GM18508 (cell line): ENCODE measurements at regions not wholly inside any gene's neighbourhood (a gene's known extent, or its start where the extent isn't known, plus 50 kb on each side); places are given as distances from the start of the nearest gene placed in this dataset.
"Not testable (repeated sequence)": the region's sequence is repeated elsewhere in the genome, so short reads cannot be mapped to it uniquely, and the experiment has no call there.

Experiments used
- ATAC-seq: cut with Tn5 transposase; IDR thresholded peaks from one replicate; pipeline ENCODE4 v1.9.1; 2021; ENCODE audit warnings: moderate number of reproducible peaks; ENCODE audit not compliant: insufficient read depth, unreplicated experiment

DNA sequence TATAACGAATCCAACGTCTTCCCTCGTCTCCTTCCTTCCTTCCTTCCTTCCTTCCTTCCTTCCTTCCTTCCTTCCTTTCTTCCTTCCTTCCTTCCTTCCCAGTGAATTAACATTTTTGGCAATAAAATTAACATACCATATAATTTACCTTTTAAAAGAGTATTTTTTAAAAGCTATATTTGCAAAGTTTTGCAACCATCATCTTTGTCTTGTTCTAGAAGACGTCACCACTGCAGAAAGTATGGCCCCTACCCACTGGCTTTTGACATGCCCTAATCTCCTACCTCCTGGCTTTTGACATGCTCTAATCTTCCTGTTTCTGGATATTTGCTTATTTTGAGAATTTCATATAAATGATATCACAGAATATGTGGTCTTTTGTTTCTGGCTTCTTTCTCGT is 1023.9 kb upstream of the ZEB2 start:
- ATAC-seq, result no peak

- no peak for ATAC-seq
Measured at GRCh38 chr2:145543155-145543554, 1023.2 kb upstream of the ZEB2 start.

DNA sequence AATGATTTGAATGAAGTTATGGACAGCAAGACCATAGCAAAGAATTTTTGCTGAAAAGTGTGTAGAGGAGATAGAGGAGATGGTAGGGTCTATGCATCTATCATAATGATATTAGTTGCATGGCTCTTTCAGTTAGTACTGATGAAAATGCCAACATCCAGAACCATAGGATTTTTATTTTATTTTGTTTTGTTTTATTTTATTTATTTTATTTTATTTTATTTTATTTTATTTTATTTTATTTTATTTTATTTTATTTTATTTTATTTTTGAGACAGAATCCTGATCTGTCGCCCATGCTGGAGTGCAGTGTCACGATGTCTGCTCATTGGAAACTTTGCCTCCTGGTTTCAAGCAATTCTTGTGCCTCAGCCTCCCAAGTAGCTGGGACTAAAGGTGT is 1021.1 kb upstream of the ZEB2 start:
- ATAC-seq, result no peak

GRCh38 chr2:145538661-145539350 is 1018.9 kb upstream of the ZEB2 start:
- ATAC-seq, result no peak

DNA sequence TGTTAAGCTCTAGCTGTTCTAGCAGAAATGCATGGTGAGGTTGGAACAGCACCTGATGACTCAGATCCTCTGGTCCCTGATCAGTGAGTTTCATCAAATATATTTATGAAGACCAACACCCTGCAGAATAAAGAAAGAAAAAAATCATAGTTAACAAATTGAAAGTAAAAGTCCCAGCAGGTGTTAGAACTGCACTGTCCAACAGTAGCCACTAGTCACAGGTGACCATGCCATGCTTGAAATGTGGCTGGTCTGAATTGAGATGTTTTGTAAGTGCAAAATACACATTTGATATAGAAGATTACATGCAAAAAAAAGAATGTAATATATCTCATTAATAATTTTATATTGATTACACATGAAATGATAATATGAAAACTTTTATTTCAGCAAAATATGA is 1010.7 kb upstream of the ZEB2 start:
- ATAC-seq, result no peak

GRCh38 chr2:145524836-145525235 is 1004.9 kb upstream of the ZEB2 start:
- ATAC-seq, result no peak

DNA sequence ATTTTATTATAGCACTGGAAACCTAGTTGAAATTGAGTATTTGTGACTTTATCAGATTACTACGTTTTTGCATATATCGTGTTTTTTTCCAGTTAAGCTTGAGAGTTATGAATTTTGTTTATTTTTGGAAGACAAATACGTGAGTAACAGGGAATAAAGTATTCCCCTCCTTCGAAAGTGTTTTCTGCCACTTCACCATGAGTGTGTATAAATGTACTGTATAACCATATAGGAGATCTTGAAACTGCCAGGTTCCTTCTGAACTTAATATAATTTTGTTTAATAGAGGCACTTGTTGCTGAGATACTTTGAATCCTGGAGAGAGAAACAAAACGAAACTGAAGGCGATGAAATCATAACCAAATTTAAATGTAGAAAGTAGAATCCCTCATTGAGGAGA is 1004.4 kb upstream of the ZEB2 start:
- ATAC-seq, result no peak

GRCh38 chr2:145519254-145519653 is 999.3 kb upstream of the ZEB2 start:
- ATAC-seq, result not testable (repeated sequence)

- ATAC-seq, result no peak
Measured at GRCh38 chr2:145511946-145512345, 992.0 kb upstream of the ZEB2 start.

- no peak for ATAC-seq
Measured at GRCh38 chr2:145503511-145503910, 983.6 kb upstream of the ZEB2 start.

GRCh38 chr2:145501920-145502319 is 982.0 kb upstream of the ZEB2 start:
- ATAC-seq, result no peak

GRCh38 chr2:145495590-145495989 is 975.7 kb upstream of the ZEB2 start:
- ATAC-seq, result no peak

DNA sequence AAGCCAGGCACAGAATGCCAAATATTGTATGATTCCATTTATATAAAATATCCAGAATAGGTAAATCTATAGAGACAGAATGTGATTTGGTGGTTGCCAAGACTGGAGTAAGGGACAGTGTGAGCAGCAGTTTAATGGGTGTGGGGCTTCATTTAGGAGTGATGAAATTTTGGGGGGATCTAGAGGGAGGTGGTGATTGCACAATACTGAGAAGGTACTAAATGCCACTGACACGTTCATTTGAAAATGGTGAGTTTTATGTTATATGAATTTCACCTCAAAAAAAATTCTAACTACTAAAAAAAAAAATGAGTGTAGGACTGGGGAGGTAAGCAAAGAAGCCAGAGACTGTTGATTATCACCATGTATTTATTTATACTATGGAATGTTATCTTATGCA is 974.5 kb upstream of the ZEB2 start:
- no peak for ATAC-seq

- no peak for ATAC-seq
Measured at GRCh38 chr2:145488571-145488970, 968.7 kb upstream of the ZEB2 start.

DNA sequence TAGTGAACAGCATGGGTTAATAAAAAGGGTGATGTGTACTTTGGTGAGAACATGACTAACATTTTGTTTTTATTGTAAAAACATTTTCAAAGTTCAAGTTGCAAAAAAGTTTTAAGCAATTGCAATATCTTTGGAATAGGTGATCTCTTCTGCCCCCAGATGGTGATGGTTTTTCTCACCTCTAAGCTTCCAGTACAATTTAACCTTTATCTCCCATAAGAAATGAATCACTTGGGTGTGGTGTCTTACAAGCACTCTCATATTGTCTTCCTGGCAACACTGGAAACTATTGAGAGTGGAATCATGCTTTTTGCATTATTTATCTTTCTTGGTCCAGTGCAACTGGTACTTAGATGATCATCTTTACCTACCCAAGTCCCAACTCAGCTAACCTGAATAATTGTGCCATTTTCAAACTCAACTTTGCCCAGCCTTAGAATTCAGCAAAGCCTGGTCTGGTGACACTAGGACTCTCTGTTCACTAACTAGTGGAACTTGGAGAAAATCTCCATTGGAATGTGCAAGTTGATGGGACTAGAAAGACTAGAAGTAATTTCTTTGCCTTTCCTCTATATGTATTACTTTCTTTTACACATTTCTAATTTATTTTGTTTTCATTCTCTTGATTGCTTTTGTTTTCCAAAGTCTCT is 964.7 kb upstream of the ZEB2 start:
- ATAC-seq, result no peak

- ATAC-seq, result no peak
Measured at GRCh38 chr2:145483854-145484253, 963.9 kb upstream of the ZEB2 start.

GRCh38 chr2:145481334-145481922 is 961.5 kb upstream of the ZEB2 start:
- ATAC-seq, result no peak

- no peak for ATAC-seq
Measured at GRCh38 chr2:145464866-145465265, 944.9 kb upstream of the ZEB2 start.

DNA sequence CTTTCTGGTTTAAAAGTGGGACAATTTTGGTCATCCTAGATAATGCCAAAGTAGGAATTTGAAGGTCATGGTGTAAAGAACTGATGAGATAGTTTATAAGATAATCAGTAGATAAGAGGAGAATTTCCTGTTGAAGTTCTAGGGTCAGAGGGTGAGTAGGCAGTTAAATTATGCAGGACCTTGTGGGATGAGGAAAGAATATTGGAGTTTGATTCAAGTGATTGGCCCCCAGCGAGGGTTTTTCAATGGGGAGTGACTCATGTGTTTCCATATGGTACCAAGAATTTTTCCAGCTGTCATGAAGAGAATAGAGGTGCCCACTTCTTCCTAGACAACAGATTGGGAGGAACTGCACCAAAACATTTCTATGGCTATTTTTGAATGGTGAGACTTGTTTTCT is 940.2 kb upstream of the ZEB2 start:
- ATAC-seq, result no peak

- no peak for ATAC-seq
Measured at GRCh38 chr2:145431181-145431951, 911.4 kb upstream of the ZEB2 start.

DNA sequence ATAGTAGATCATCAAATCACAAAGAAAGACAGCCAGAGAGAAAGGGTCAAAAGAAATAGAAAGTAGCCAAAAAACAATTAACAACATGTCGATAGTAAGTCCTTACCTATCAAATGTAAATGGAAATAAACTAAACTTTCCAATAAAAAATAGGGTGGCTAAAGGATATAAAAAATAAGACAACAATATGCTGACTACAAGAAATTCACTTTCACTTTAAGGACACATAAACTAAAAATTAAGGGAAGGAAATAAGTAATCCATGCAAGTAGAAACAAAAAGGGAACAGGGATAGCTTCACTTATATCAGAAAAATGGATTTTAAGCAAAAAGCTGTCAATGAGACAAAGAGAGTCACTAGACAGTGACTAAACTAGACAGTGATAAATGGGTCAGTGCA is 903.9 kb upstream of the ZEB2 start:
- no peak for ATAC-seq
